ENCODE measurements at regions not wholly inside any gene's neighbourhood (a gene's known extent, or its start where the extent isn't known, plus 50 kb on each side); places are given as distances from the start of the nearest gene placed in this dataset.
"Not testable (repeated sequence)": the region's sequence is repeated elsewhere in the genome, so short reads cannot be mapped to it uniquely, and the experiment has no call there.

- not testable (repeated sequence) for TF ChIP-seq POLR2A, CTCF (IDR thresholded peaks at IDR 0.05)
Observed at GRCh38 chr5:28287021-28287420, 1248.6 kb upstream of the CDH9 start.
